GM18505 (cell line): ENCODE measurements at regions not wholly inside any gene's neighbourhood (a gene's known extent, or its start where the extent isn't known, plus 50 kb on each side); places are given as distances from the start of the nearest gene placed in this dataset.

Source experiments
- ATAC-seq: cut with Tn5 transposase; IDR thresholded peaks from one replicate; pipeline ENCODE4 v1.9.1; 2021; ENCODE audit not compliant: unreplicated experiment
- POLR2A ChIP-seq: IDR thresholded peaks from 4 replicates; pipeline ENCODE4 v1.6.1; 2011; ENCODE audit warnings: borderline replicate concordance; ENCODE audit not compliant: insufficient read depth, insufficient read length; ENCODE audit errors: extremely low read depth

- ATAC-seq, result no peak
- no peak for TF ChIP-seq POLR2A
These were observed 1058.5 kb downstream of the CBLN2 start for GRCh38 chr18:71485611-71486010.

DNA sequence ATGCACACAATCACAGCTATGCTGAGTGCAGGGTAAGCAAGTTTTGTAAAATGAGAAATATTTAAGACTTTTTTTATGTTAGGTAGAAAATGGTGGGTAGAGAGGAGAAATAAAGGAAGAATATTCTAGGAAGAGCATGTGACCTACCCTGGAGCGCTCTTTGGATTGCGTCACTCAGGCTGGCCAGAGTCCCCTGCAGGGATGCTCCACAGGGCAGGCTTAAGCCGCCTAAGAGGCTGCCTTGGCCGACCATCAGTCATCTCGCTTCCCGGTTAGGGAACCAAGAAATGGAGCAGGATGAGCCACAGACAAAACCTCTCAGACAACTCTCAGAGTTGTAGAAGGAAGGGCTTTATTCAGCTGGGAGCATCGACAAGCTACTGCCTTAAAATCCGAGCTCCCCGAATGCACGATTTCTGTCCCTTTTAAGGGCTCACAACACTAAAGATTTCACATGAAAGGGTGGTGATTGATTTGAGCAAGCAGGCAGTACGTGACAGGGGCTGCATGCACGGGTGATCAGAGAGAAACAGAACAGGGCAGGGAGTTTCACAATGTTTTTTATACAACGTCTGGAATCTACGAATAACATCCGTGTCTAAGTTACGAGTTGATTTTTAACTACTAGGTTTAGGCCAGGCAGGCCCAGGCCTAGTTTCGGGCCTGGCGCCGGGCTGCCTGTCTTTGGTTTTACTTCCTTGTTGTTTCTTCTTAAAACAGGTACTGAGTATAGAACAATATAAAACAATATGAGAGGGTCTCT, 1072.0 kb downstream of the CBLN2 start:
- ATAC-seq, result no peak

GRCh38 chr18:71456206-71456605, 1087.9 kb downstream of the CBLN2 start:
- ATAC-seq, result no peak
- TF ChIP-seq POLR2A, result no peak

More for the DNA sequence above, 1072.0 kb downstream of the CBLN2 start:
- no peak for TF ChIP-seq POLR2A

DNA sequence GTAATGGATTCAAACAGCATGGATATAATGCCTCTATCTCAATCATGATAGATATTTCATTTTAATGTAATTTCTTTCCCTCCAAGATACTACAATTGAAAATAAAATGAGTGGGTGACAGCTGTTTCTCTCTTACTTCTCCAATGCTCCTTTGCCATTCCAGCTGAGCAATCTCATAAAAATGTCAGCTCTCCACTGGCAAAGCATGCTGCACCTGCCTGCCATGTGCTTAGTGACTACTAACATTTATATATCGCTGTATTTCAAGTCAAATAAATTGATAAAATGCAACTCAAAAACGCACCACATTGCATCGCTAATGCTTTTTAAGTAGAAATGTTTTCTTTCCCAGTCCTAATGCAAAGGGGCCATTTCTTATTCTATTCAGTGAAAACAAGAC, 1093.9 kb downstream of the CBLN2 start:
- TF ChIP-seq POLR2A, result no peak
- ATAC-seq, result no peak

- no peak for ATAC-seq
- no peak for TF ChIP-seq POLR2A
These were observed 1100.2 kb downstream of the CBLN2 start for GRCh38 chr18:71443706-71444480.

- no peak for TF ChIP-seq POLR2A
- no peak for ATAC-seq
These were observed 1101.4 kb downstream of the CBLN2 start for GRCh38 chr18:71442731-71443141.

GRCh38 chr18:71441156-71441555, 1103.0 kb downstream of the CBLN2 start:
- TF ChIP-seq POLR2A, result no peak
- no peak for ATAC-seq

GRCh38 chr18:71437511-71437910, 1106.6 kb downstream of the CBLN2 start:
- no peak for TF ChIP-seq POLR2A
- ATAC-seq, result no peak

DNA sequence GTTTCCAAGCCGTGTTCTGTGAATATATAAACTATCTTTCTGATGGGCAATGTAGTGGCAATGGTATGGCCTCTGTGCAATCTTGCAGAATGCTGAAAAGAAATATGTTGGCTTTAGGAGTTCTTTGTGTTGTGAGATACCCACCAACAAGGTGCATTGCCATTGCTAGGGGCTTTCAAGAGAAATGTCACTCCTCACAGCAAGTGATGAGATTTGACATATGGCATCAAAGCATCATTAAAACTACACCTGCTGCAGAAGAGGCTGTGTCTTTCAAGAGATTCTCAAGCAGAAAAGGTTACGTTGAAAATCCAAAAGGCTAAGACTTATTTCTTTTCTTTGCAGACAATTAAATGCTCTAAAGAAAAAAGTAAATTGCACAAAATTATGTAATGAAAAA, 1110.8 kb downstream of the CBLN2 start:
- TF ChIP-seq POLR2A, result no peak
- ATAC-seq, result no peak

GRCh38 chr18:71431689-71432088, 1112.5 kb downstream of the CBLN2 start:
- ATAC-seq, result no peak
- no peak for TF ChIP-seq POLR2A

DNA sequence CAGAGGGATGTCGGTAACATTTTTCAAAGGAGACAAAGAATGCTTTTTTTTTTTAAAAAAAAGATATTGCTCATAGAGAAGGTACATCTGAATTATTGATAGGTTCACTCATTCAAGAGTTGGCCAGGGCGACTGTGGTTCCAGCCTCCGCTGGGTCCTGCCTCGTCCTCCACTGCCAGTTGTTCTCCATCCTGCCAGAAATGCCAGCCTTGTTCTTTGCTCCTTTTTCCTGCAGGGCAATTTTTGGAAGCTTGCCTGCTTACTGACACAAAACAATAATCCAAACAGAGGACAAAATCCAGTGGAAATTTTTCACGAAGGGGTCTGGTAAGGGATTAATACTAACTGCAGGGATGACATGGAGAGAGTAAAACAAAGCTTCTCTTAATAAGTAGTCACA, 1113.0 kb downstream of the CBLN2 start:
- no peak for ATAC-seq
- no peak for TF ChIP-seq POLR2A

- ATAC-seq, result no peak
- TF ChIP-seq POLR2A, result no peak
These were observed 1117.7 kb downstream of the CBLN2 start for GRCh38 chr18:71426441-71426840.

DNA sequence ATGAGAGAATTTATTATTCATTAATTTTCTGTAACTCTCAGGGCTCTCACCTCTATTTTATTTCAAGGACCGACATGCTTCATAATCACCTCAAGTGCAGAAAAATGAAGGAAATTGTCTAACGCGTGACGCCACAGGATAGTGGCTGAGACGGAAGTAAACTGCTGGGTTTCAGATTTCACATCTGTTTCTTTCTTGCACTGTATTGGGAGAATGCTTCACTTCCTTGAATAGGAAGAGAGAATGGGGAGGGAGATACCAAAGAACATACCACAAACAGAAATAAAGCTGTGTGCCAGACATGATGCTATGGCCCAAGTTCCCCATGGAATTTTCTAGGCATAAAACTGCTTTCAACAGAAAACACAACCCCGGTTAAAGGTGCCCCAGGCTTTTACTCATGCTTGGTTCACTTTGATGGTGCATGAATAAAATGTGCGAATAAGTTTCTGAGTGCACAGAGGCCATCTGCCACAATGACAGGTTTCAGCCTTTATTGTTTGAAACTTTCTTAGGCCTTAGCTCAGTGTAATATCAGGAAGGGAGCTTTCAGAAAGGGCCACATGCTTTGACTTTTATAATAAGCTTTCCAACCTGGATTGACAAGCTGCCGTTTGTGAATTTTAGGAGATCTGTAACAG, 1116.4 kb downstream of the SOCS6 start:
- no peak for TF ChIP-seq POLR2A
- ATAC-seq, result no peak

DNA sequence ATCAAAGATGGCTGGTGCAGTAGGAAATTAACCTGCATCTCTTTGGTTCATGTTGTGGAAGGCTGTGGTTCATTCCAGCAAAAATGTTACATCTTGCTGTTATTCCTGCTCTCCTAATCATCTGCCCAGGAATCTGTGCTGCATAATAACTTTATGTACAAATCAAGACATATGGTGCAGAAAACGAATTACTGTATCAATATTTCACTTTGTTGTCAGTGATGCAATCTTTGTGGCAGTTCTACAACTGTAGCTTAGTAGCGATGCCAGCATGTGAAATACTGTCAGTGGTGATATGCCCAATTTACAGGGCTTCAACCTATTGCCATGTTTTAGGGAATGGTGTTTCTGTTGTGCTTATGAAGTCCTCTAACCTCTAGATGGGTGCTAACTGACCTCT, 1114.7 kb downstream of the SOCS6 start:
- no peak for ATAC-seq
- TF ChIP-seq POLR2A, result no peak

GRCh38 chr18:71398531-71398930, 1109.7 kb downstream of the SOCS6 start:
- no peak for ATAC-seq
- no peak for TF ChIP-seq POLR2A

GRCh38 chr18:71388148-71388547, 1099.3 kb downstream of the SOCS6 start:
- no peak for TF ChIP-seq POLR2A

More at GRCh38 chr18:71388148-71388547, 1099.3 kb downstream of the SOCS6 start:
- no peak for ATAC-seq
